Mesendoderm (in vitro differentiated cells): ENCODE measurements at regions not wholly inside any gene's neighbourhood (a gene's known extent, or its start where the extent isn't known, plus 50 kb on each side); places are given as distances from the start of the nearest gene placed in this dataset.

Source experiments
- DNase-seq: peaks from one replicate; pipeline ENCODE4 v3.0.0; 2013
- H2AK5ac ChIP-seq: 2 replicates; pipeline ENCODE4 v1.6.1; 2013; ENCODE audit warnings: low read length, inconsistent platforms
- H2BK120ac ChIP-seq: 2 replicates; pipeline ENCODE4 v1.6.1; 2013; ENCODE audit warnings: low read depth, mild to moderate bottlenecking, low read length, moderate library complexity, mixed read lengths
- H2BK15ac ChIP-seq: replicated peaks from 2 replicates; pipeline ENCODE4 v1.6.1; 2013; ENCODE audit warnings: low read depth, mild to moderate bottlenecking, moderate library complexity
- H2BK5ac ChIP-seq: 2 replicates; pipeline ENCODE4 v1.6.1; 2013; ENCODE audit warnings: low read length, inconsistent platforms
- H3K18ac ChIP-seq: 2 replicates; pipeline ENCODE4 v1.6.1; 2013; ENCODE audit warnings: mild to moderate bottlenecking, low read length, mixed read lengths
- H3K23ac ChIP-seq: one replicate; pipeline ENCODE4 v1.6.1; 2013; ENCODE audit warnings: low read length
- H3K27ac ChIP-seq: 2 replicates; pipeline ENCODE4 v1.5.1; 2013; ENCODE audit warnings: low read depth, mild to moderate bottlenecking, inconsistent platforms, low read length, moderate library complexity
- H3K27me3 ChIP-seq: 2 replicates; pipeline ENCODE4 v1.6.1; 2013; ENCODE audit warnings: low read length, control low read depth, mild to moderate bottlenecking, inconsistent platforms; ENCODE audit not compliant: insufficient read depth, poor library complexity
- H3K36me3 ChIP-seq: 2 replicates; pipeline ENCODE4 v1.6.1; 2013; ENCODE audit warnings: low read length, inconsistent platforms; ENCODE audit not compliant: control insufficient read depth, insufficient read depth
- H3K4ac ChIP-seq: one replicate; pipeline ENCODE4 v1.6.1; 2013; ENCODE audit warnings: low read depth, mild to moderate bottlenecking, low read length, moderate library complexity
- H3K4me1 ChIP-seq: 2 replicates; pipeline ENCODE4 v1.6.1; 2013; ENCODE audit warnings: low read depth, low read length, inconsistent platforms; ENCODE audit not compliant: control insufficient read depth
- H3K4me2 ChIP-seq: 2 replicates; pipeline ENCODE4 v1.6.1; 2013; ENCODE audit warnings: low read length
- H3K4me3 ChIP-seq: 2 replicates; pipeline ENCODE4 v1.5.1; 2013; ENCODE audit warnings: mild to moderate bottlenecking, low read length
- H3K56ac ChIP-seq: one replicate; pipeline ENCODE4 v1.6.1; 2013; ENCODE audit warnings: low read length
- H3K79me1 ChIP-seq: 2 replicates; pipeline ENCODE4 v1.6.1; 2013; ENCODE audit warnings: low read length, inconsistent platforms
- H3K79me2 ChIP-seq: 2 replicates; pipeline ENCODE4 v1.6.1; 2013; ENCODE audit warnings: mild to moderate bottlenecking, low read length; ENCODE audit not compliant: control insufficient read depth, insufficient read depth
- H3K9ac ChIP-seq: 2 replicates; pipeline ENCODE4 v1.6.1; 2013; ENCODE audit warnings: low read length, inconsistent platforms
- H4K5ac ChIP-seq: one replicate; pipeline ENCODE4 v1.6.1; 2013; ENCODE audit warnings: low read length
- H4K8ac ChIP-seq: one replicate; pipeline ENCODE4 v1.6.1; 2013; ENCODE audit warnings: low read depth, mild to moderate bottlenecking, control low read depth, low read length, moderate library complexity
- WGBS: extraction: QIAGEN DNeasy Blood & Tissue Kit; methylation state at CpG from one replicate; pipeline ENCODE4 v1.1.7; 2013; ENCODE audit warnings: low lambda C conversion rate, missing lambda C conversion rate; ENCODE audit not compliant: insufficient coverage; ENCODE audit errors: extremely low coverage; 5-methylcytosine and 5-hydroxymethylcytosine counted together

DNA sequence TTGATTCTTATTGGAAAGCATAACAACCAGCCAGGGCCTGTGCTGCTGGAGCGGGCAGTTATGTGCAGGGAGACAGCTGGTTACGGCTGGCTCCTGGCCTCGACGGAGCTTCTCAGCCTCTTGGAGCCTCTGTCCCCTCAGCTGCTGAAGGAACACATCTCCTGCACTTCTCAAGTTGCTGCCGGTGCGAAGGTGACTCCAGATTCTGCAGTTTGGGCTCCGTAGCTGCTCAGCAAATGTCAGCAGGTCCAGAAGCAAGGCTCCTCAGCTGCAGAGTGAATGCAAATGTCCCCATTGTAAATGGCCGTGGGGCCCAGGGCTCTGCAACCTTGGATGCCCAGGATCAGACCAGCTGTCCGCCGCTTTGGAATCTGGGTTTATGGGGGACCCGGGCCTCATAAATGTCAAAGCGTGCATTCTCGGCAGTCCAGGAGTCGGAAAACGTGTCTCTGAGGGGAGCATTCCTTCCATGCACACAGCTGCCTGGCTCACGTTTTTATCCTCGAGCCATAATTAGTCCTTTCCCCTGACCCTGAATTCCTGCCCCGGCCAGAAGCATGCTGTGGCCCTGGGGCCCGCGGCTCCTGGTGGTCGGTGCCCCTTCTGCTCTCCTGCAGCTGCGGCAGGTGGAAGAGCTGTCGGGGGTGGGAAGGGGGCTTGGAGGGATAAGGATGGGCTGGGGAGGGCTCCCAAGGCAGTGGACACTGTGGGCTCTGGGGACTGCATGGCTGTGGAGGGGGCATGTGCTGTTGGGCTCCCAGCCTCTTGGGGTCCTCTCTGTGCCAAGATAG is 106.0 kb downstream of the KIF26A start:
- Histone ChIP-seq H3K4me1 (no peaks in the 10 kb centered on the region), H3K36me3 (no peaks in the 10 kb centered on the region), H3K79me1 (no peaks in the 10 kb centered on the region), H3K4me2 (no peak overlapping the region), H3K27ac (no peak overlapping the region), H3K79me2 (no peaks in the 10 kb centered on the region), H3K4me3 (no peak overlapping the region), H3K23ac (no peak overlapping the region), H2AK5ac (no peak overlapping the region), H4K5ac (no peak overlapping the region), H3K9ac (no peak overlapping the region), H3K56ac (no peak overlapping the region), H2BK5ac (no peak overlapping the region), H4K8ac (no peak overlapping the region), H2BK15ac (no peak overlapping the region), H3K18ac (no peak overlapping the region), H2BK120ac (no peak overlapping the region), H3K27me3 (no peaks in the 10 kb centered on the region), H3K4ac (no peak overlapping the region)
- WGBS: no CpG with 5 or more reads among the region's 23 CpGs
- no peak for DNase-seq

GRCh38 chr14:104245075-104245474 is 106.7 kb downstream of the KIF26A start:
- H4K8ac ChIP-seq: no peak overlapping the region
- no peak overlapping the region for H3K4me3 ChIP-seq
- H2AK5ac ChIP-seq: no peak overlapping the region
- no peak for DNase-seq
- no peaks in the 10 kb centered on the region for H3K27me3 ChIP-seq
- no CpG with 5 or more reads among the region's 3 CpGs for WGBS
- H2BK120ac ChIP-seq: no peak overlapping the region
- H2BK5ac ChIP-seq: no peak overlapping the region
- no peak overlapping the region for H3K4ac ChIP-seq
- no peak overlapping the region for H3K4me2 ChIP-seq
- H3K9ac ChIP-seq: no peak overlapping the region
- H3K56ac ChIP-seq: no peak overlapping the region
- H4K5ac ChIP-seq: no peak overlapping the region
- H3K4me1 ChIP-seq: no peaks in the 10 kb centered on the region
- H2BK15ac ChIP-seq: no peak overlapping the region
- no peak overlapping the region for H3K23ac ChIP-seq
- no peaks in the 10 kb centered on the region for H3K36me3 ChIP-seq
- H3K79me2 ChIP-seq: no peaks in the 10 kb centered on the region
- no peak overlapping the region for H3K18ac ChIP-seq
- H3K27ac ChIP-seq: no peak overlapping the region
- no peaks in the 10 kb centered on the region for H3K79me1 ChIP-seq

- Histone ChIP-seq H3K79me1 (no peaks in the 10 kb centered on the region), H3K4me1 (no peaks in the 10 kb centered on the region), H3K79me2 (no peaks in the 10 kb centered on the region), H2BK5ac (no peak overlapping the region), H3K56ac (no peak overlapping the region), H4K5ac (no peak overlapping the region), H3K27me3 (no peaks in the 10 kb centered on the region), H2BK120ac (no peak overlapping the region), H2BK15ac (no peak overlapping the region), H3K9ac (no peak overlapping the region), H3K23ac (no peak overlapping the region), H3K27ac (no peak overlapping the region), H3K4me2 (no peak overlapping the region), H3K4me3 (no peak overlapping the region), H4K8ac (no peak overlapping the region), H3K4ac (no peak overlapping the region), H3K18ac (no peak overlapping the region), H2AK5ac (no peak overlapping the region), H3K36me3 (no peaks in the 10 kb centered on the region)
- no peak for DNase-seq
- WGBS: no CpG with 5 or more reads among the region's 2 CpGs
Observed at GRCh38 chr14:104245723-104246122, 107.3 kb downstream of the KIF26A start.

DNA sequence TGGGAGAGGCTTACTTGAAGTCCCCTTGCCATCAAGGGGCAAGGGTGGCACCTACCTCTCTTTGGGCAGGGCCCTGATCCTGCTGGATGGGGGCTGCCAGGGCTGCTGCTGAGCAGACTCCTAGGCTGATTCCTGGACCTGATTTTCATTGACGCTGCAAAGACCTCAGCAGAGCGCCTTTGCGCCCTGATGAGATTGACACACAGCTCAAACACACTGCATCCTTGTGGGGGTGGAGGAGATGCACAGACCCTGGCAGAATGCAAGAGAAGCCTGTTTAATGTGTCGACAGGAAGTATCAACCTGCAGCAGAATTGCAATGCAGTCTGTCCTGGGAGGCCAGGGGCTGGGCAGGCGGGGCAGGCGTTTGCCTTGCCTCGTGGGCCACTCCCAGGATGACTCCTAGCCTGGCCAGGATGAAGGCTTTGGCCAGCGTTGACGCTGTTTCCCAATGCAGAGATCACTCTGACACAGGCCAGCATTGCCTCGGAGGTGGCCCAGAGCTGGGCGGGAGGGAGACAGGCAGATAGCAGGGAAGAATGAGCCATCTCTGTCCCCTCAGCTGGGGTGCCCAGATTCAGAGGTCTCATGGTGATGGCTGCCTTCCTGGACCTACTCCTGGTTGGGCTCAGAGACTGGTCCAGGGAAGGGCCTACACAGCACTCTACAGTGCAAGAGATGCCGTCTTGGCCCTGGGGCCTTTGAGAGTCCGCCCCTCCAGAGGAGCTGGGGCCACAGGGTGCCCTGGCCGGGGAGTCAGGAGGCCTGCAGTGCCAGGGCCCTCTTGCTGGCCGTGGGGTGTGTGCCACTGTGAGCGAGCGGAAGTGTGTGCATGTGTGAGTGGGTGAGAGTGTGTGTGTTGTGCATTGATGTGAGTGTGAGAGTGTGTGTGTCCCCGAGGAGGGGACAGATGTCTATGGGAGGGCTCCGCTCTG is 108.3 kb downstream of the KIF26A start:
- Histone ChIP-seq H4K5ac (no peak overlapping the region), H2AK5ac (no peak overlapping the region), H3K23ac (no peak overlapping the region), H2BK5ac (no peak overlapping the region), H3K79me1 (no peaks in the 10 kb centered on the region), H2BK15ac (no peak overlapping the region), H3K18ac (no peak overlapping the region), H3K4me3 (no peak overlapping the region), H3K27me3 (no peaks in the 10 kb centered on the region), H3K4me1 (no peaks in the 10 kb centered on the region), H3K79me2 (no peaks in the 10 kb centered on the region), H3K9ac (no peak overlapping the region), H3K36me3 (no peaks in the 10 kb centered on the region), H3K27ac (no peak overlapping the region), H3K4me2 (no peak overlapping the region), H4K8ac (no peak overlapping the region), H3K56ac (no peak overlapping the region), H2BK120ac (no peak overlapping the region), H3K4ac (no peak overlapping the region)
- no peak for DNase-seq
- no CpG with 5 or more reads among the region's 19 CpGs for WGBS

GRCh38 chr14:104247336-104248202 is 109.2 kb downstream of the KIF26A start:
- H4K8ac ChIP-seq: no peak overlapping the region
- no peak overlapping the region for H3K23ac ChIP-seq
- no peaks in the 10 kb centered on the region for H3K79me1 ChIP-seq
- no peak overlapping the region for H3K18ac ChIP-seq
- no peak overlapping the region for H2BK15ac ChIP-seq
- H3K9ac ChIP-seq: no peak overlapping the region
- H2BK5ac ChIP-seq: no peak overlapping the region
- no peaks in the 10 kb centered on the region for H3K36me3 ChIP-seq
- no peak overlapping the region for H3K4me2 ChIP-seq
- no CpG with 5 or more reads among the region's 24 CpGs for WGBS
- no peak overlapping the region for H3K27ac ChIP-seq
- H3K79me2 ChIP-seq: no peaks in the 10 kb centered on the region
- H4K5ac ChIP-seq: no peak overlapping the region
- no peak overlapping the region for H2AK5ac ChIP-seq
- H3K4ac ChIP-seq: no peak overlapping the region
- H3K27me3 ChIP-seq: no peaks in the 10 kb centered on the region
- H3K56ac ChIP-seq: no peak overlapping the region
- no peak overlapping the region for H3K4me3 ChIP-seq
- no peaks in the 10 kb centered on the region for H3K4me1 ChIP-seq
- no peak for DNase-seq
- H2BK120ac ChIP-seq: no peak overlapping the region
